DND-41 (cell line): ENCODE measurements at regions not wholly inside any gene's neighbourhood (a gene's known extent, or its start where the extent isn't known, plus 50 kb on each side); places are given as distances from the start of the nearest gene placed in this dataset.

Source experiments
- ATAC-seq: fragments of 200-7000 bp; cut with Tn5 transposase; 3 replicates; pipeline ENCODE4 v1.9.1; 2021; ENCODE audit warnings: low read depth; ENCODE audit not compliant: insufficient read depth
- DNase-seq: peaks from one replicate; pipeline ENCODE4 v3.0.0-alpha.2; 2020
- H2AFZ ChIP-seq: 2 replicates; pipeline ENCODE4 v1.6.0; 2012; ENCODE audit warnings: low read depth, low read length
- H3K27ac ChIP-seq: 2 replicates; pipeline ENCODE4 v1.5.1; 2012; ENCODE audit warnings: low read length, inconsistent platforms
- H3K27me3 ChIP-seq: fragments of 200-600 bp; sonication (generic); 2 replicates; pipeline ENCODE4 v1.6.0; 2012; ENCODE audit warnings: low read length, mild to moderate bottlenecking, inconsistent platforms; ENCODE audit not compliant: insufficient read depth, poor library complexity
- H3K36me3 ChIP-seq: 2 replicates; pipeline ENCODE4 v1.5.1; 2012; ENCODE audit warnings: low read length, inconsistent platforms; ENCODE audit not compliant: insufficient read depth
- H3K4me1 ChIP-seq: 2 replicates; pipeline ENCODE4 v1.5.1; 2012; ENCODE audit warnings: mild to moderate bottlenecking, low read length; ENCODE audit not compliant: insufficient read depth
- H3K4me2 ChIP-seq: 2 replicates; pipeline ENCODE4 v1.6.0; 2012; ENCODE audit warnings: mild to moderate bottlenecking, moderate library complexity, low read length, inconsistent platforms; ENCODE audit not compliant: insufficient read depth
- H3K4me3 ChIP-seq, 2 experiments: fragments of 200-600 bp in 1 of 2; shearing (Covaris generic) in 1 of 2; 2 replicates each; pipeline ENCODE4 v1.5.1; 2012 to 2016; ENCODE audit warnings: inconsistent platforms in 2 of 2, low read length in 2 of 2, mild to moderate bottlenecking in 2 of 2, low read depth in 1 of 2, moderate library complexity in 1 of 2
- H3K79me2 ChIP-seq: 2 replicates; pipeline ENCODE4 v1.6.0; 2012; ENCODE audit warnings: low read length, inconsistent platforms; ENCODE audit not compliant: insufficient read depth
- H3K9ac ChIP-seq: 2 replicates; pipeline ENCODE4 v1.6.0; 2012; ENCODE audit warnings: low read depth, mild to moderate bottlenecking, inconsistent platforms, low read length, moderate library complexity
- H3K9me3 ChIP-seq: 2 replicates; pipeline ENCODE4 v1.5.1; 2012; ENCODE audit warnings: low read length, moderate library complexity, mild to moderate bottlenecking, inconsistent platforms; ENCODE audit not compliant: insufficient read depth, severe bottlenecking
- H4K20me1 ChIP-seq: 2 replicates; pipeline ENCODE4 v1.6.0; 2012; ENCODE audit warnings: low read length; ENCODE audit not compliant: insufficient read depth
- CTCF ChIP-seq: IDR thresholded peaks from 2 replicates; pipeline ENCODE4 v1.5.1; 2012; ENCODE audit warnings: borderline replicate concordance, low read length, moderate library complexity, mild to moderate bottlenecking; ENCODE audit not compliant: poor library complexity, severe bottlenecking; ENCODE audit errors: extremely low read depth
- EZH2 ChIP-seq: IDR thresholded peaks from 3 replicates; pipeline ENCODE4 v1.6.1; 2012; ENCODE audit warnings: borderline replicate concordance, low read depth, mild to moderate bottlenecking, moderate library complexity, low read length, inconsistent platforms; ENCODE audit not compliant: severe bottlenecking

- ATAC-seq (no peak), DNase-seq (no peak)
- Histone ChIP-seq H3K9me3 (no peaks in the 10 kb centered on the region), H3K27me3 (no peaks in the 10 kb centered on the region), H3K4me1 (no peaks in the 10 kb centered on the region), H4K20me1 (no peaks in the 10 kb centered on the region), H3K36me3 (no peaks in the 10 kb centered on the region), H3K4me3 (no peak overlapping the region), H3K4me2 (no peak overlapping the region), H3K9ac (no peak overlapping the region), H3K27ac (no peak overlapping the region), H2AFZ (no peak overlapping the region), H3K79me2 (no peaks in the 10 kb centered on the region)
- no peak for TF ChIP-seq CTCF
- no peak for TF ChIP-seq EZH2
Observed at GRCh38 chr4:43243433-43244116, 351.1 kb downstream of the GRXCR1 start.

GRCh38 chr4:43244688-43245382 lies 352.3 kb downstream of the GRXCR1 start:
- Histone ChIP-seq H3K36me3 (no peaks in the 10 kb centered on the region), H3K9ac (no peak overlapping the region), H3K27me3 (no peaks in the 10 kb centered on the region), H3K4me3 (no peak overlapping the region), H3K79me2 (no peaks in the 10 kb centered on the region), H2AFZ (no peak overlapping the region), H3K4me2 (no peak overlapping the region), H3K4me1 (no peaks in the 10 kb centered on the region), H4K20me1 (no peaks in the 10 kb centered on the region), H3K27ac (no peak overlapping the region), H3K9me3 (no peaks in the 10 kb centered on the region)
- TF ChIP-seq EZH2, result no peak
- no peak for TF ChIP-seq CTCF
- DNase-seq, result no peak
- ATAC-seq, result no peak

GRCh38 chr4:43251841-43252240 lies 359.3 kb downstream of the GRXCR1 start:
- H3K36me3 ChIP-seq, result no peaks in the 10 kb centered on the region
- H3K27ac ChIP-seq, result no peak overlapping the region
- TF ChIP-seq CTCF (no peak), EZH2 (no peak)
- H3K9me3 ChIP-seq, result peaks cover 5% of the 10 kb centered on the region
- no peaks in the 10 kb centered on the region for H4K20me1 ChIP-seq
- no peaks in the 10 kb centered on the region for H3K4me1 ChIP-seq
- H2AFZ ChIP-seq, result no peak overlapping the region
- H3K79me2 ChIP-seq, result no peaks in the 10 kb centered on the region
- no peaks in the 10 kb centered on the region for H3K27me3 ChIP-seq
- DNase-seq (no peak), ATAC-seq (no peak)
- no peak overlapping the region for H3K4me2 ChIP-seq
- H3K4me3 ChIP-seq, result no peak overlapping the region
- H3K9ac ChIP-seq, result no peak overlapping the region
